GM18867 (cell line): ENCODE measurements at regions not wholly inside any gene's neighbourhood (a gene's known extent, or its start where the extent isn't known, plus 50 kb on each side); places are given as distances from the start of the nearest gene placed in this dataset.
"Not testable (repeated sequence)": the region's sequence is repeated elsewhere in the genome, so short reads cannot be mapped to it uniquely, and the experiment has no call there.

Source experiments
- ATAC-seq: cut with Tn5 transposase; IDR thresholded peaks from one replicate; pipeline ENCODE4 v1.9.1; 2021; ENCODE audit warnings: mild to moderate bottlenecking, moderate library complexity; ENCODE audit not compliant: unreplicated experiment

DNA sequence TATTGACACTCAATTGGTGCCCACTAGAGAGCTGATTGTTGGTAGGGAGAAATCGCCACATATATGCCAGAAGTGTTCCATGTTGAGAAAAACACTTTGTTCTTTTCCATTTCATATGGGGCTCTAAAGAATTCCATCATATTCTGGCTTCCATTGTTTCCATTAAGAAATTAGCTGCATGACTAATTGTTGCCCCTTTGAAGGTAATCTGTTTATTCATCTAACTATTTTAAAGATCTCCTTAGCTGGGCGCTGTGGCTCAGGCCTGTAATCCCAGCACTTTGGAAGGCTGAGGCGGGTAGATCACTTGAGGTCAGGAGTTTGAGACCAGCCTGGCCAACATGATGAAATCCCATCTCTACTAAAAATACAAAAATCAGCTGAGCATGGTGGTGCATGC lies 109.9 kb downstream of the MRPL14 start:
- ATAC-seq, result not testable (repeated sequence)

DNA sequence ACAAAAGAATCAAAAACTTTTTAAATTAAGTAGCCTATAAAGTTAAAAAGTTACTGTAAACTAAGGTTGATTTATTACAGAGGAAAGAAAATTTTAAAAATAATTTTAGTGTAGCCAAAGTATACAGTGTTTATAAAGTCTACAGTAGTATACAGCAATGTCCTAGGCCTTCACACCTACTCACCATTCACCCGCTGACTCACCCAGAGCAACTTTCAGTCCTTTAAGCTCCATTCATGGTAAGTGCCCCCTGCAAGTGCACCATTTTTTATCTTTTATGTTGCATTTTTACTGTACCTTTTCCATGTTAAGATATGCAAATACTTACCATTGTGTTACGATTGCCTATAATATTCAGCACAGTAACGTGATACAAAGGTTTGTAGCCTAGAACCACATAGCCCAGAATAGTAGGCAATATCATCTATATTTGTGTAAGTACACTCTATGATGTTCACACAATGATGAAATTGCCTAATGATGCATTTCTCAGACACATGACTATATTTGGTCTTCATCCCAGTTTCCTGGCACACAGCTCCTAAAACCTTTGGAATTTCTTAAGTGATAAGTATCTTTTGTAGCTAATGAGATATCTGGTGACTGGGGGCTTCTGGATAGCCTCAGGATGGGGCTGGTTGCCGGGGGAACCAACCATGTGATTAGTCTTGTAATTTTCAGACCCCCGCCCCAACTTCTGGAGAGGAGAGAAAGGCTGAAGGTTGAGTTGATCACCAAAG lies 111.0 kb downstream of the MRPL14 start:
- ATAC-seq, result no peak

DNA sequence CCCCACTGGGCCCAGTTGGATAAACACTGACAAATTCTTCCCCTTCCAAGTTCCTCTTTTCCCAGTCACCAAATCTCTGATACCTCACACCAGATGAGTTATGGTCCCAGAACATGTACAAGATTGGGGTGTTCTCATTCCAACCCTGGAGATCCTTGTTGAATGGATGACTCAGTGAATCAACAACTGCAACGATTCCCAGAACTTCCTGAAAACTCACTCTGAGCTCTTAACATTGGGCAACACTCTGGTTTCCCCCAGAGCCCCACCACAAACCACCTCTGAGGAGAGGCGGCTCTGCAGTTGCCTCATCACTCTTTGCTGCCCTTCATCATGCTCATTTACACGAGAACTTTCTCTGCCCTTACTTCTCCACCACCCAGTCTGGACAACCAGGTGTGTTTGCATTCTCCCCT lies 115.2 kb downstream of the MRPL14 start:
- ATAC-seq, result no peak

DNA sequence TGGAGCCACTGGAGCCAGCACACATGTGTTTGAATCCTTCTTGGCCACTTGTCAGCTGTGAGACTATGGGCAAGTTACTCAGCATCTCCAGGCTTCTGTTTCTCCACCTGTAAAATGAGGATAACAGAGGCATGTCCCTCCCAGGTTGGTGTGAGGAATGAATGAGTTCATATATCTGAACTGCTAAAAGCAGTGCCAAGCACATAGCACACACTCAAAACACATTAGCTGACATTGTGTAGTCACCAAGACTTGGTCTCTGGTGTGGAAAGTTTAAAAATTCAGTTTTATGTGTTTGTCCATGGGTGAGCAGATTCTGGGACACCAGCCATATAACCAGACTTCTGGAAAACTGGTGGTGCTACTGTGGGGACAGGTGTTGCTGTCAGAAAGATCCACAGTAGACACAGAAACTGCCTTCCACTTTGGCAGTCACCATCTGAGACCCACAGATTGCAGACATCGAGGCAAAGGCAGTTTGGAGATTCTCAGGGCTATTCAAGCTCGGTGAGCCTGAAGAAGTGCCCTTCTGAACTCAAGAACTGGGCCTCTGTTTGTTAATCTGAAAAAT lies 115.8 kb downstream of the MRPL14 start:
- ATAC-seq, result no peak

DNA sequence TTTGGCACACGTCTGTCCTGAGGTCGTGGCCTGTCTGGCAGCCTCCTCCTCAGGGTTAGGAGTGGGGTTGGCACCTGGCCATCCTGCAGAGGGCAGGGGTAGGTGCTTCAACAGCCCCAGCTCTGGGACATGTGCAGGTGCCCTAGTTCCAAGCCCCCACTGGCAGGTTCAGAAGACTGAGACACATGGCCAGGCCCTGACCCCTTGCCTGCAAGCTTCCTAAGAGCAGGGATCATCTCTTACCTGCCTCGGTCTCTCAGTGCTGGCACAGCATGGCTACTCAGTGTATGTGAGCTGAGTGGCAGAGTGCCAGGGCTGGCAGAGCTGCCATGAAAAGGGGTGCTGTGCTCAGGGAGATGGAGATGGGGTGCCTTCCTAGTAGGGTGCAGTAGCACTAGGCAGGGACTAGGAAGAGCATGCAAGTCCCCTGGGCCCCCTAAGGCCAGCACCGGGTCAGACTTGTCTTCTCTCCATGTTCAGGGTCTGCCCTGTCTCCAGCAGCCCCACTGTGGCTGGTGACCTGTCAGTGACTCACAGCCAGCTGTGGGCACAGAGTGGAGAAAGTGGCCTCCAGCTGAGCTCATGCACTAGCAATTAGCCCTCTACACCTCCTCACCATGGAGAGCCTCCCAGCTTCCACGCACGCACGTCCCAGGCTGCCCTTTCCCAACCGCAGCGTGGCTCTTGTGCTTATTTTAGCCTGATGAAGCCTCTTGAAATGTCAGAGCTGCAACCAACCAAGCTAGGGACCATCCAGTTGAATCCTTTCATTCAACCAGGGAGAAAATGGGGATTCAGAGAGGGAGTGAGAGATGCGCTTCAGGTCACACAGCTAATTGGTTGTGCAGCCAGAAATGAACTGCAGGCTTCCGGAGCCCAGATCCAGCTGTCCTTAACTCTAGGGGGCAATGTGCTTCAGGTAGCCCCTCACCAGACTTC lies 116.6 kb downstream of the MRPL14 start:
- ATAC-seq, result no peak

DNA sequence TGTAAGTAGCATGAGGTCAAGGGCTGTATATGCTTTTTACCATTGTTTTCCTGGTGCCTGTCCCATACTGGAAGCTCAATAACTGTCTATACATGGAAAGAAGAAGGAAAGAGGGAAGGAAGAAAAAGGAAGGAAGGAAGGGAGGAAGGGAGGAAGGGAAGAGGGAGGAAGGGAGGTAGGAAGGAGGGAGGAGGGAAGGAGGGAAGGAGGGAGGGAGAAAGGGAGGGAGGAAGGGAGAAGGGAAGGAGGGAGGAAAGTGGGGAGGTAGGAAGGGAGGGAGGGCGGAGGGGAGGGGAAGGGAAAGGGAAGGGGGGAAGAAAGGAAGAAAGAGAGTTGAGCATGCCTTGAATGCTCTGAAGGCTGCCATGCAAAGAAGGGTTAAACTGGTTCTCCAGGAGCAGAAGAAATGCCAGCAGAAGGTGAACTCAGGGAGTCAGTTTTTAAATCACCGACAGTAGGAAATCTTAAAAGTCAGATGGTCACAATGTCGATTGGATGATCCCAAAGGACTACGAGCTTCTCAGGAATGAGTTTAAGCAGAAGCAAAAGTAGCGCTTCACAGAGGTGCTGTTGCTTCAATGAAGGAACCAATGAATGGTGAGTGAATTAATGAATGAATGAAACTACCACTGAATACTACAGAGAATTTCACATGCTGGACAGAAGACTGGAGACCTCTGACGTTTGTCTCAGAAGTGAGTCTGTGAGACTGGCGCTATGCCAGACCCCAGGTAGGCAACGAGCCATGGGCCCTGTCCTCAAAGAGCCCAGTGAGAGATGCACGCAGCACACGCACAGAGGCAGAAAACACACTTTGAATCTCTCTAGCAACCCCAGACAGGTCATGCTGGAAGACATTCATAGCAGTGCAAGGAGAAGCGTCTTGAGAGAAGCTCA lies 117.6 kb downstream of the MRPL14 start:
- ATAC-seq, result no peak

DNA sequence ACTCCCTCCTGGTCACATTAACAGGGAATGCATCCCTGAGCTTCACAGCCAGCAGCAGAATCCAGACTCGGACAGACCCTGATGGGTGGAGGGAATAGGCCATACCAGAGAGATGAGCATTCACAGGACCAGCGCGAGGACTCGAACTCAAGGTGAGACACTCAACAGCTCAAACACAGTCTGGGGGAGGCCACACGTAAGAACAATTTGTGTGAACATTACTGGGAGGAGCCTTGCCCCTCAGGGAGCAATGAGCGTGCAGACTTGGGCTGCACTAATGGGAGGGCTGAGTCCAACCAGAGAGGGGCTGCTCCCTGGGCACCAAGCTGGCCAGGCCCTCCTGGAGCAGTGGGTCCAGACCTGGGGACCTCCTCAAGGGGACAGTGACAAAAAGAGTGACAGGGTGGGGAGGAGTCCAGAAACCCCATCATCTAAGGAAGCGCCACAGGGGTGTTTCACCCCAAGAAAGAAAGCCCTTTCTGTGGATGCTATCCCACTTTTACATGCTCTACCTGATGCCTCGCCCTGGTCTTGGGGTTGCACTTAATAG lies 118.4 kb downstream of the MRPL14 start:
- ATAC-seq, result no peak

DNA sequence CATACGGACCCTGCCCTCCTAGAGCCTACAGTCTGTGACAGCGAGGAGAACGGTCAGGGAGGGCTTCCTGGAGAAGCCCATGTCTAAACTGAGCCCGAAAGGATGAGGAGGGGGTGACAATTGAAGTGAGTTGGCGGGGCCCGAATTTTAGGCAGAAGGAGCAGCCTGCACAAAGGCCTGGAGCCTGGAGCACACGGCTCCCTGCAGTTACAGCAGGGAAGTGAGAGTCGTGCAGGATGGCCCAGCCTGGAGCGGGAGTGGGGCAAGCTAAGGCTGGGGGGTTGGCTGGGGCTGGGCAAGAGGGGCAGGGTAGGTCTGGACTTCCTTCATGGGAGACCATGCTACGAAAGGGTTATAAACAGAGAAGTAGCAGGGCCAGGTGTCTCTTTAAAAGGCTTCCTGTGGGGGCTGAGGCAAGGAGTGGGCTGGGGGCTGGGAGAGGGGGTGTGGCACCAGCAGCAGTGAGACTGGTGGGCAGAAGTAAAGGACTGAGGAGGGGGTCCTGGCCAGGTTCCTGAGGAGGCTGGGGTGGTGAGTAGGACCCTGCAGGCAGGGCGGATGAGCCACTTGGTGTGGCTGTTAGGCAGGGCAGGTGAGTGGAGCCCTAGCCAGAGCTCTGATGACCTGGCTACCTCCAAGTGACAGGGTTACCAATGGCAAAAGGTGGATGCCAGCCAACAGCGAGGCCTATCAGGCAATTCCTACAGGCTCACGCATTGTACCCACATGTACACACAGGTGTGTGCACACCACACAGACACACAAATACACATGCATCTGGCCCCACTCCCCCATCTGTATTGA lies 119.2 kb downstream of the MRPL14 start:
- no peak for ATAC-seq

DNA sequence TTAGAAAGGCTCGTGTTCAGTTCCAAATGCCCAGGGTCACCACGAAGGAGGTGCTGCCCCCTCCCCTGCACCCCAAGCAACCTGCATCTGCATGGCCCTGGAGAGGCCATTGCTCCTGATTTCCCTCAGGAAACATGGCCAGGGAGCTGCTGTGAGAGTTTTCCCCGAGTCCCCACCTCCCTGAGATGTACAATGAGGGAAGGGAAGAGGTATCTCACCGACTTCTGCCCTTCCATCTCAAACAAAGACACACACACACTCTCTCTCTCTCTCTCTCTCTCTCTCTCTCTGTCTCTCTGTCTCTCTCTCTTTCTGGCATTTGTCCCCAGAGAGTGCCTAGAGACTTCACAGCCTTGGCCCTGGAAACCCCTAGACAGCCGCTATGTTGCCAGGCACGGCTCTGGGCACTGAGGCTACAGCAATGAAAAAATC lies 120.4 kb downstream of the MRPL14 start:
- no peak for ATAC-seq

DNA sequence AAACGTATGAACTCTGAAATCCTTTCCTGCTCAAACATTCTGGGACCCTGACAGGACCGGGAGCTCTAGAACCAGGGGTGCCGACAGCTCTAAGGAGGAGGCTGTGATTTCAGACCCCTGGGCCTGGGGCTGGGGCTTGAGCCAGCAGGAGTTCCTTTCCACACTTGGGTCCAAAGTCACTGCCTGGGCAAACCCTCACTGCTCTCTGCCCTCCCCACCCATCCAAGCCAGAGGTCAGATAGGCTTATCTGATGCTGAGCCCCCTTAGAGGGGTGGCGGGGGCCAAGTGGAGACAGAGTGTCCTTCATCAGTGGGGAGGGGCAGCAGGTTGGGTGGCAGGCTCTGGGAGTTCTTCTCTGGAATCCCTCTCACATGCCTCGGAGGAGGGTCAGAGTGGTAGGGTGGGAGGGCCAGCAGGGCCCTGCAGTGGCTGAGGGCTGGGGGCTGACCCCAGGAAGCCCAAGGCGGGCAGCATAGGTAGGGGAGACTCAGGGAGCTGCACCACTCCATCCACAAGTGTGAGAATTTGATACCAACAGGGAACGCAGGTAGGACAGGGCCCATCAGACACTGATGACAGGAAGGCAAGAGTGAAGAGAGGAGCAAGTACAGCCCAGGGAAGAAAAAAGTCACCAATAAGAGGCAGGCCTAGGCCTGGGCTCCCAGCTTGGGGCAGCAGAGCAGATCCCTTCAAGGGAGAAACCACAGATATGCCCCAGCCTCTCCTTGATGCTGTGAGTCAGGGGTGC lies 121.0 kb downstream of the MRPL14 start:
- ATAC-seq, result no peak

DNA sequence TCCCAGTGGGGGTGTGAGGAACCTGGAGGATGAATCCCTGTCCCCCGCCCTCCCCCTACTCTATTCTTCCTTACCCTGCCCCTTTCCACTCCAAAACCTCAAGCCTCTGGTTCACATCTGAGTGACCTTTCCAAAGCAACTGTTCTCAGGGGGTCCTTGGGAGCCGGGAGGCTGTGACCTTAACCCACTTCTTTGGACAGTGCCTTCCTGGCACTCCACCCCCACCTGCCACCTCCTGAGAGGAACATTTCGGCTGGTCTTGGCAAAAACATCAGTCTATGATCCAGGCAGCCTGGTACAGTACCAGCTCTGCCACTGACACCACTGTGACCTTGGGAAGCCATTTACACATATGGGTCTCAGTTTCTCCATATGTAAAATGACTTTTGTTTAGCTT lies 121.7 kb downstream of the MRPL14 start:
- ATAC-seq, result no peak

DNA sequence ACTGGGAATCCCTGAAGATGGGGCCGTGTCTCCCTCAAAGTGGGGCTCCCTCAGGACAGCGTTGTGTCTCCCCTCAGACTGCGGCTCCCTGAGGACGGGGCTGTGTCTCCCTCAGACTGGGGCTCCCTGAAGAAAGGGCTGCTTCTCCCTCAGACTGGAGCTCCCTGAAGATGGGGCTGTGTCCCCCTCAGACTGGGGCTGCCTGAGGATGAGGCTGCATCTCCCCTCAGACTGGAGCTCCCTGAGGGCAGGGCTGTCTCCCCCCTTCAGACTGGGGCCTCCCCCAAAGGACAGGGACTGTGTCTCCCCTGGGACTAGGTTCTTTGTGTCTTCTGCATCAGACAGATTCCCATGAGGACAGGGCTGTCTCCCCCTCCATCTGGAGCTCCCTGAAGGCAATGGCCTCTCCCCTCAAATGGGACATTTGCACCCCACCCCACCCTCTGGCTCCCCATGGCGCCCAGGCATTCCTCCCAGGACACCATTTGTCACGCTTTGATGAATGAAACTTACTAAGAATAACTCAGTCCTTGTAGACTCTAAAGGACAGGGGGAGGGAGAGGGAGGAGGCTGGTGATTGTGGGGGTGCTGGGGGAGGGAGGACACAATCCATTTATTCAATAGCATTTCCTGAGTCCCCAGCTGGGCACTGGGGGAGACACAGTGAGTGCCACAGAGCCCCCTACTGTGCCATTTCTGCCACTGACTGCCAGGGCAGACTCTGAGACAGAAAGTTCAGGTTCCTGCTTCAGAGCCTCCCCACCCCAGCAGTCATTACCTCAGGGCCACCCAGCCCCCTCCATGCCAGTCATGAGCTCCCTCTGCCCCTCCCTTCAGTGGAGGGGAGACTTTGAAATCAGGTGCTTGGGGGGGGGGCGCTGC lies 122.4 kb downstream of the MRPL14 start:
- ATAC-seq, result no peak

DNA sequence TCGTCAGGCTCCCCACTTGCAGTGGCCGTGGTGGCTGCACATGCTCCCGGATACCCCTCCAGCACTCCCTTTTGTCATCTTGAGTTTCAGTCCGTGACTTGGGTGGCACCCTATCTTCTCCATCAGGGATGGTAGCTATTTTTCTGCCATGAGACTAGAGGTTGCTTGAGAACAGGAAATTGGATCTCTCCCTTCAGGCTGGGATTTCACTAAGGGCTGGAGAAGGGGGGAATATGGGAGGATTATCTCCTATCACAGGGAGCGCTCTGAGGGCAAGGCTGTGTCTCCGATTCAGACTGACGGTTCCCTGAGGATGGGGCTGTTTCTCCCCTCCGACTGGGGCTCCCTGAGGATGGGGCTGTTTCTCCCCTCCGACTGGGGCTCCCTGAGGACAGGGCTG lies 123.1 kb downstream of the MRPL14 start:
- no peak for ATAC-seq

DNA sequence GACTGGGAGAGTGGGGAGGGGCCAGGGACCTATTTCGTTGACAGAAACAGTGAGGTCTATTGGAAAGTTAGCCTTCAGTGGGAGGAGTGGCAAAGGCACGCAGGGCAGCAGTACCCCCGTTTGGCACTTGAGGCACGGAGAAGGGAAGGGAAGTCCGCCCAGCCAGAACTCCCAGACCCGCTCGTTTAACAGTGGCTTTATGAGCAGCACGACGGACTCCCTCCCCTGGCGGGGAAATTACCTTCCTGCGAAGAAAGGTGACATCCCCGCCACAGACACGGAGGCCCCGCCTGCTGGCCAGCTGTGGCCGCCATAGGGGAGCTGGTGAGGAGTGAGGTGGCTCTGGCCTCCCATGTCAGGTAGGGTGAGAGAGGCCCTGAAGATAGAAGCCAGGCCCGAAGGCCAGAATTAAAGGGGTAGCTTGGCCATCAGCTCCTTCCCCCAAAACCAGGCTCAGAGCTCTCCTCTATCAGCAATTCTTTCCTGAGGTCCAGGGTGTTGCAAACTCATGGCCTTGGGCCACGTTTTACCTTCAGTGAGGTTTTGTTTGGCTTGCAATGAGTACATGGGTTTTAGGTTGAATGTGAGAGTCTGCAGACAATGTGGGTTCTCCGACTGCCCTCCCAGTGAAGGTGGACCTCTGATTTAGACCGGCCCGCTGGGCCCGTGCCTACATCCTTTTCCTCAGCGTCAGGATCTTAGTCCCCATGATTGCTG lies 123.7 kb downstream of the MRPL14 start:
- no peak for ATAC-seq

DNA sequence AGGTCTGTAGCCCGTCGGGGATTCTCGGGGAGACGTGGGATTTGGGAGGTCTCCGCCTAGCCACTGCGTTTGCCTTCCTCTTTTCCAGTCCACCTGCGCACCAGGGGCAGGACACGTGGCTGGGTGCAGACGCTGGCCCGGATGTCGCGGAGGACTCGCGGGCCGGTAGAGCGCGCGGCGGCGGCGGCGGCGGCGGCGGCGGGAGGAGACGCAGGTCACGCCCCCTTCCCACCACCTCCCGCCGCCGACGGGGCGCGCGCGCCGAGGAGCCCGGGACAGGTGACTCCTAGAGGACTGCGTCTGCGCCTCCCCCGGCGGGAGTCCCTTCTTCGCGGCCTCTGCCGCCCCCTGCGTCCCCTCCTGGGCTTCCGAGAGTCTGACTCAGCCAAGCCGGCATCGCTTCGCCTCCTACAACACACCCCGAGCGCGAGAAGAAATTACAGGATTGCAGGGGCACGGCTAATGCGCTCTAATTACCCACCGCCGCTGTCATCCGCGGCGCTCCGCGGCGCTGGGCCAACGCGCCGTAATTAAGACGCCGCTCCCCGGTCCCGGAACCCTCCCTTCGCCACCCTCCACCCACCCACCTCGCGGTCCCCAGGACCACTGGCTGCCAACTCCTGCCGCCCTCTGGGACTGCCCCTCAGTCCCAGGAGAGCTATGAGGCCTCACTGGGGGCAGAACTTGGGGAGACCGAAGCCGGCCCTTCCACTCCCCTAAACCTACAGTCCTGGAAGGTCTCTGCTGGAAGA lies 124.5 kb downstream of the MRPL14 start:
- no peak for ATAC-seq

DNA sequence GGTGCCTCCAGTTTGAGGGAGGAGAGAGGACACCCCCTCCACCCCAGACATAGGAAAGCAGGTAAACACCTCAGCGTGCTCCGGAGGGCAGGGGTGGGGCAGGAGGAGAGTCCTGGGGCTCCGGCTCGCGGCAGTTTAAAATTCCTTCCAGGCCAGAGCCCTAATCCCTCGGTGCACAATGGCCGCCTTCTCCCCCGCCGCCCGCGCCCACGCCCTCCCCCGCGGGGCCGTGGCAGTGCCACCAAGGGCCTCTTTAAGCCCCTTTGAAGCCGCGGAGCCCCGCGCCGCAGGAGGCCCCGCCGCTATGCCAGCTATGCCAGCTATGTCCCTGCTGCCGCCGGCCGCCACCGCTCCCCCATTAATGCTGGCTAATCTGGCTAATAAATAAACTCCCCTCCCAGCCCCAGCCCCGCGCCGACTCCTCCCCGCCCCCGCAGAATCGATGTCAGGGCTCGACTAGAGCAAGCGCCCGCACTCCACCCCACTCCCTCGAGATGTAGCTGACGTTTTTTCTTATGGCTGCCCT lies 125.1 kb downstream of the MRPL14 start:
- ATAC-seq, result no peak
